Breast epithelium (tissue), 4 donors: ENCODE measurements at regions not wholly inside any gene's neighbourhood (a gene's known extent, or its start where the extent isn't known, plus 50 kb on each side); places are given as distances from the start of the nearest gene placed in this dataset.
"Not testable (repeated sequence)": the region's sequence is repeated elsewhere in the genome, so short reads cannot be mapped to it uniquely, and the experiment has no call there.

Experiments
- DNase-seq, 2 donors: peaks; one replicate each; pipeline ENCODE4 v3.0.0-alpha.2; 2019; ENCODE audit warnings: low spot score in 2 of 2
- H3K27ac ChIP-seq, 2 donors: fragments of 200-600 bp; sonication (generic) in 1 of 2; one replicate each; pipeline ENCODE4 v1.5.1; 2016 to 2019; ENCODE audit warnings: mild to moderate bottlenecking in 1 of 2
- H3K27me3 ChIP-seq, 2 donors: fragments of 200-600 bp; sonication (generic) in 1 of 2; one replicate each; pipeline versions ENCODE4 v1.5.1 to v1.6.0; 2017 to 2019; ENCODE audit warnings: control low read depth in 1 of 2, mild to moderate bottlenecking in 1 of 2
- H3K36me3 ChIP-seq: fragments of 200-600 bp; one replicate; pipeline ENCODE4 v1.5.1; 2019
- H3K4me1 ChIP-seq, 2 donors: fragments of 200-600 bp; sonication (generic); one replicate each; pipeline ENCODE4 v1.5.1; 2016 to 2019; ENCODE audit warnings: control low read depth in 1 of 2
- H3K4me3 ChIP-seq, 3 donors: fragments of 200-600 bp; sonication (generic); 1 replicate in 2 of 3; 2 replicates in 1 of 3; pipeline ENCODE4 v1.5.1; 2016 to 2019; ENCODE audit warnings: mild to moderate bottlenecking in 3 of 3, moderate library complexity in 2 of 3
- H3K9me3 ChIP-seq, 2 donors: fragments of 200-600 bp; sonication (generic) in 1 of 2; one replicate each; pipeline ENCODE4 v1.5.1; 2016 to 2019; ENCODE audit warnings: control low read depth in 1 of 2
- CTCF ChIP-seq, 3 donors: fragments of 450-650 bp; IDR thresholded peaks; one replicate each; pipeline ENCODE4 v1.5.1; 2016 to 2017; ENCODE audit warnings: antibody characterized with exemption in 3 of 3, mild to moderate bottlenecking in 3 of 3, moderate library complexity in 3 of 3
- POLR2A ChIP-seq: fragments of 450-650 bp; IDR thresholded peaks from one replicate; pipeline ENCODE4 v1.6.1; 2016; ENCODE audit warnings: antibody characterized with exemption, mild to moderate bottlenecking, moderate library complexity
- POLR2AphosphoS5 ChIP-seq, 3 donors: sonication (generic); formaldehyde crosslinking; IDR thresholded peaks; one replicate each; pipeline ENCODE4 v1.6.1; 2017; ENCODE audit warnings: antibody characterized with exemption in 3 of 3
- intact Hi-C: fragments of 100-400 bp; cut with DNase I; formaldehyde crosslinking; loops from one replicate; pipeline ENCODE4 v1.15.1; 2023; ENCODE audit warnings: low total_unique reads

- peaks cover 7 to 12% of the 10 kb centered on the region in 2 donors for H3K9me3 ChIP-seq
- no peaks in the 10 kb centered on the region for H3K36me3 ChIP-seq
- TF ChIP-seq POLR2AphosphoS5 (IDR thresholded peaks at IDR 0.05), result no peak
- TF ChIP-seq POLR2A, result no peak
- TF ChIP-seq CTCF (IDR thresholded peaks at IDR 0.05), result no peak
- H3K27me3 ChIP-seq, result no peaks in the 10 kb centered on the region
- H3K27ac ChIP-seq, result no peak overlapping the region
- intact Hi-C loops, result no loop called here
- no peak overlapping the region for H3K4me3 ChIP-seq
- no peaks in the 10 kb centered on the region for H3K4me1 ChIP-seq
- no peak for DNase-seq
These were observed 226.7 kb downstream of the LMBRD1 start for GRCh38 chr6:69570106-69570505.

- H3K4me1 ChIP-seq, intact Hi-C loops, DNase-seq, H3K9me3 ChIP-seq, H3K27ac ChIP-seq, H3K36me3 ChIP-seq, H3K27me3 ChIP-seq, H3K4me3 ChIP-seq: not testable (repeated sequence)
These were observed 236.2 kb downstream of the LMBRD1 start for GRCh38 chr6:69560597-69560996.

- Histone ChIP-seq H3K4me1 (no peaks in the 10 kb centered on the region), H3K27me3 (no peaks in the 10 kb centered on the region), H3K27ac (no peak overlapping the region), H3K4me3 (no peak overlapping the region), H3K9me3 (no peaks in the 10 kb centered on the region), H3K36me3 (no peaks in the 10 kb centered on the region)
- DNase-seq, result no peak
- intact Hi-C loops, result no loop called here
- TF ChIP-seq CTCF (IDR thresholded peaks at IDR 0.05) (no peak), POLR2A (no peak), POLR2AphosphoS5 (IDR thresholded peaks at IDR 0.05) (no peak)
These were observed 241.6 kb downstream of the LMBRD1 start for GRCh38 chr6:69555088-69555638.

GRCh38 chr6:69542494-69542893 is 254.3 kb downstream of the LMBRD1 start:
- Histone ChIP-seq H3K27me3 (no peaks in the 10 kb centered on the region), H3K27ac (no peak overlapping the region), H3K4me1 (no peaks in the 10 kb centered on the region), H3K9me3 (no peaks in the 10 kb centered on the region), H3K4me3 (no peak overlapping the region), H3K36me3 (no peaks in the 10 kb centered on the region)
- intact Hi-C loops, result no loop called here
- DNase-seq, result no peak
- TF ChIP-seq CTCF (IDR thresholded peaks at IDR 0.05), result no peak
- no peak for TF ChIP-seq POLR2A
- no peak for TF ChIP-seq POLR2AphosphoS5 (IDR thresholded peaks at IDR 0.05)

- Histone ChIP-seq H3K9me3 (no peaks in the 10 kb centered on the region), H3K27ac (no peak overlapping the region), H3K27me3 (no peaks in the 10 kb centered on the region), H3K4me3 (no peak overlapping the region), H3K36me3 (no peaks in the 10 kb centered on the region), H3K4me1 (no peaks in the 10 kb centered on the region)
- TF ChIP-seq POLR2A (no peak), POLR2AphosphoS5 (IDR thresholded peaks at IDR 0.05) (no peak), CTCF (IDR thresholded peaks at IDR 0.05) (no peak)
- intact Hi-C loops, result no loop called here
- DNase-seq, result no peak
These were observed 268.8 kb downstream of the LMBRD1 start for GRCh38 chr6:69527921-69528476.

- H3K27me3 ChIP-seq, H3K9me3 ChIP-seq, H3K36me3 ChIP-seq, H3K4me1 ChIP-seq, H3K4me3 ChIP-seq, H3K27ac ChIP-seq, intact Hi-C loops, DNase-seq: not testable (repeated sequence)
These were observed 281.3 kb downstream of the LMBRD1 start for GRCh38 chr6:69515480-69515879.
